ENCODE measurements at regions not wholly inside any gene's neighbourhood (a gene's known extent, or its start where the extent isn't known, plus 50 kb on each side); places are given as distances from the start of the nearest gene placed in this dataset.

GRCh38 chr1:213773975-213774374, 213.8 kb upstream of the PROX1 start:
- no peak for TF ChIP-seq EZH2 (IDR thresholded peaks at IDR 0.05; ENCODE audit: borderline replicate concordance, insufficient read depth, low read length, poor library complexity, severe bottlenecking)
- TF ChIP-seq CTCF (IDR thresholded peaks at IDR 0.05; ENCODE audit: poor library complexity, severe bottlenecking), result no peak
- no peak for TF ChIP-seq REST (IDR thresholded peaks at IDR 0.05; ENCODE audit: borderline replicate concordance)
- no peak for TF ChIP-seq POLR2AphosphoS5 (IDR thresholded peaks at IDR 0.05)
- no peak for TF ChIP-seq RAD21 (conservative IDR thresholded peaks at IDR 0.05)
- no peak for TF ChIP-seq TAF1 (IDR thresholded peaks at IDR 0.05; ENCODE audit: low read depth)
